H7 (cell line): ENCODE measurements at regions not wholly inside any gene's neighbourhood (a gene's known extent, or its start where the extent isn't known, plus 50 kb on each side); places are given as distances from the start of the nearest gene placed in this dataset.
A peak's percentile ranks its signal among the peaks of the same experiment; 100 is the strongest.

Source experiments
- DNase-seq: peaks from one replicate; pipeline ENCODE4 v3.0.0; 2012
- H3K27me3 ChIP-seq: 2 replicates; pipeline ENCODE4 v1.6.0; 2011; ENCODE audit warnings: mild to moderate bottlenecking, low read length; ENCODE audit not compliant: control insufficient read depth, insufficient read depth
- H3K36me3 ChIP-seq: replicated peaks from 2 replicates; pipeline ENCODE4 v1.5.1; 2011; ENCODE audit warnings: low read length; ENCODE audit not compliant: control insufficient read depth, insufficient read depth
- H3K4me3 ChIP-seq: 2 replicates; pipeline ENCODE4 v1.5.1; 2011; ENCODE audit warnings: low read depth, mild to moderate bottlenecking, control low read depth, low read length, moderate library complexity; ENCODE audit not compliant: insufficient read depth

GRCh38 chr18:77677536-77677935, 427.9 kb downstream of the GALR1 start:
- DNase-seq, result no peak
- Histone ChIP-seq H3K36me3 (no peaks in the 10 kb centered on the region), H3K27me3 (no peaks in the 10 kb centered on the region), H3K4me3 (no peak overlapping the region)

GRCh38 chr18:77679869-77680268, 430.2 kb downstream of the GALR1 start:
- no peaks in the 10 kb centered on the region for H3K27me3 ChIP-seq
- H3K4me3 ChIP-seq, result no peak overlapping the region
- DNase-seq, result no peak
- H3K36me3 ChIP-seq, result no peaks in the 10 kb centered on the region

GRCh38 chr18:77700051-77700450, 450.4 kb downstream of the GALR1 start:
- no peaks in the 10 kb centered on the region for H3K36me3 ChIP-seq
- H3K27me3 ChIP-seq, result no peaks in the 10 kb centered on the region; the same call in 1 of the 2 replicates
- no peak for DNase-seq
- H3K4me3 ChIP-seq, result no peak overlapping the region

- Histone ChIP-seq H3K36me3 (no peaks in the 10 kb centered on the region), H3K27me3 (no peaks in the 10 kb centered on the region; the same call in 1 of the 2 replicates), H3K4me3 (no peak overlapping the region)
- no peak for DNase-seq
These were observed 452.3 kb downstream of the GALR1 start for GRCh38 chr18:77701977-77702376.

- no peak overlapping the region for H3K4me3 ChIP-seq
- no peaks in the 10 kb centered on the region; the same call in 1 of the 2 replicates for H3K27me3 ChIP-seq
- H3K36me3 ChIP-seq, result no peaks in the 10 kb centered on the region
- peak; percentile 31 for DNase-seq
These were observed 453.0 kb downstream of the GALR1 start for GRCh38 chr18:77702686-77703085.

- Histone ChIP-seq H3K36me3 (no peaks in the 10 kb centered on the region), H3K4me3 (no peak overlapping the region), H3K27me3 (no peaks in the 10 kb centered on the region; the same call in 1 of the 2 replicates)
- DNase-seq, result no peak
These were observed 455.7 kb downstream of the GALR1 start for GRCh38 chr18:77705301-77705700.

- no peaks in the 10 kb centered on the region for H3K27me3 ChIP-seq
- no peaks in the 10 kb centered on the region for H3K36me3 ChIP-seq
- H3K4me3 ChIP-seq, result no peak overlapping the region
- DNase-seq, result no peak
These were observed 459.3 kb downstream of the GALR1 start for GRCh38 chr18:77708826-77709506.

- DNase-seq, result no peak
- no peaks in the 10 kb centered on the region for H3K27me3 ChIP-seq
- no peak overlapping the region for H3K4me3 ChIP-seq
- H3K36me3 ChIP-seq, result no peaks in the 10 kb centered on the region
These were observed 461.4 kb downstream of the GALR1 start for GRCh38 chr18:77711096-77711495.

- H3K36me3 ChIP-seq, result no peaks in the 10 kb centered on the region
- H3K4me3 ChIP-seq, result no peak overlapping the region
- DNase-seq, result no peak
- H3K27me3 ChIP-seq, result no peaks in the 10 kb centered on the region
These were observed 465.1 kb downstream of the GALR1 start for GRCh38 chr18:77714716-77715115.

GRCh38 chr18:77716282-77716681, 466.6 kb downstream of the GALR1 start:
- DNase-seq, result no peak
- Histone ChIP-seq H3K27me3 (no peaks in the 10 kb centered on the region), H3K4me3 (no peak overlapping the region), H3K36me3 (no peaks in the 10 kb centered on the region)

- Histone ChIP-seq H3K4me3 (no peak overlapping the region), H3K36me3 (no peaks in the 10 kb centered on the region), H3K27me3 (no peaks in the 10 kb centered on the region)
- peak; percentile 44 for DNase-seq
These were observed 483.8 kb downstream of the GALR1 start for GRCh38 chr18:77733292-77733903.

- Histone ChIP-seq H3K4me3 (no peak overlapping the region), H3K36me3 (no peaks in the 10 kb centered on the region), H3K27me3 (no peaks in the 10 kb centered on the region)
- DNase-seq, result no peak
These were observed 487.2 kb downstream of the GALR1 start for GRCh38 chr18:77736842-77737241.

- H3K4me3 ChIP-seq, result no peak overlapping the region
- H3K27me3 ChIP-seq, result no peaks in the 10 kb centered on the region
- H3K36me3 ChIP-seq, result no peaks in the 10 kb centered on the region
- no peak for DNase-seq
These were observed 487.8 kb downstream of the GALR1 start for GRCh38 chr18:77737405-77737804.

- Histone ChIP-seq H3K27me3 (no peaks in the 10 kb centered on the region), H3K36me3 (no peaks in the 10 kb centered on the region), H3K4me3 (no peak overlapping the region)
- DNase-seq, result peak; percentile 74
These were observed 499.4 kb downstream of the GALR1 start for GRCh38 chr18:77749089-77749488.

- H3K4me3 ChIP-seq, result no peak overlapping the region
- H3K36me3 ChIP-seq, result no peaks in the 10 kb centered on the region
- H3K27me3 ChIP-seq, result no peaks in the 10 kb centered on the region
- DNase-seq, result no peak
These were observed 500.4 kb downstream of the GALR1 start for GRCh38 chr18:77750006-77750405.
